ENCODE measurements at regions not wholly inside any gene's neighbourhood (a gene's known extent, or its start where the extent isn't known, plus 50 kb on each side); places are given as distances from the start of the nearest gene placed in this dataset.

- H3K79me2 ChIP-seq (ENCODE audit: insufficient read depth, low read length) = peaks cover 9% of the 10 kb centered on the region; the same call in 1 of the 2 replicates
- no peak for TF ChIP-seq CTCF (IDR thresholded peaks at IDR 0.05; ENCODE audit: insufficient read depth, low read length, poor library complexity, severe bottlenecking)
- no peak for TF ChIP-seq EZH2phosphoT487 (conservative IDR thresholded peaks at IDR 0.05; ENCODE audit: low read length)
- H3K9me2 ChIP-seq (replicated peaks; ENCODE audit: insufficient read depth, low read length) = no peaks in the 10 kb centered on the region
- H3K27me3 ChIP-seq (ENCODE audit: low read length) = no peaks in the 10 kb centered on the region
- H3K9ac ChIP-seq (ENCODE audit: low read length) = no peak overlapping the region
- H3K27ac ChIP-seq (ENCODE audit: low read depth, low read length) = no peak overlapping the region
- H4K20me1 ChIP-seq (ENCODE audit: low read depth, low read length) = peaks cover 4% of the 10 kb centered on the region
- no peak overlapping the region for H2AFZ ChIP-seq (ENCODE audit: low read depth, low read length, severe bottlenecking)
- no peaks in the 10 kb centered on the region for H3K9me3 ChIP-seq (ENCODE audit: insufficient read depth, low read length)
- no peak overlapping the region for H3K4me2 ChIP-seq (ENCODE audit: low read depth, low read length, poor library complexity, severe bottlenecking)
- no peak overlapping the region for H3K4me3 ChIP-seq (ENCODE audit: insufficient read depth, low read length, poor library complexity, severe bottlenecking)
- no peaks in the 10 kb centered on the region for H3F3A ChIP-seq (ENCODE audit: insufficient read depth)
- H3K36me3 ChIP-seq (ENCODE audit: low read length) = no peaks in the 10 kb centered on the region
These were observed 481.6 kb downstream of the PCNX1 start for GRCh38 chr14:71388862-71389261.

GRCh38 chr14:71394386-71394785, 487.1 kb downstream of the PCNX1 start:
- Histone ChIP-seq H3K4me2 (ENCODE audit: low read depth, low read length, poor library complexity, severe bottlenecking) (no peak overlapping the region), H3K9me2 (replicated peaks; ENCODE audit: insufficient read depth, low read length) (no peaks in the 10 kb centered on the region), H3K27me3 (ENCODE audit: low read length) (no peaks in the 10 kb centered on the region), H4K20me1 (ENCODE audit: low read depth, low read length) (peaks cover 14% of the 10 kb centered on the region), H3K4me3 (ENCODE audit: insufficient read depth, low read length, poor library complexity, severe bottlenecking) (no peak overlapping the region), H3K9me3 (ENCODE audit: insufficient read depth, low read length) (no peaks in the 10 kb centered on the region), H3K79me2 (ENCODE audit: insufficient read depth, low read length) (peaks cover 6% of the 10 kb centered on the region; the same call in 1 of the 2 replicates), H3K9ac (ENCODE audit: low read length) (no peak overlapping the region), H2AFZ (ENCODE audit: low read depth, low read length, severe bottlenecking) (no peak overlapping the region), H3F3A (ENCODE audit: insufficient read depth) (no peaks in the 10 kb centered on the region), H3K36me3 (ENCODE audit: low read length) (no peaks in the 10 kb centered on the region), H3K27ac (ENCODE audit: low read depth, low read length) (no peak overlapping the region)
- TF ChIP-seq CTCF (IDR thresholded peaks at IDR 0.05; ENCODE audit: insufficient read depth, low read length, poor library complexity, severe bottlenecking) (no peak), EZH2phosphoT487 (conservative IDR thresholded peaks at IDR 0.05; ENCODE audit: low read length) (no peak)

GRCh38 chr14:71395151-71395604, 487.9 kb downstream of the PCNX1 start:
- H3K9me3 ChIP-seq (ENCODE audit: insufficient read depth, low read length) = no peaks in the 10 kb centered on the region
- no peak overlapping the region for H3K9ac ChIP-seq (ENCODE audit: low read length)
- no peak overlapping the region for H3K4me3 ChIP-seq (ENCODE audit: insufficient read depth, low read length, poor library complexity, severe bottlenecking)
- TF ChIP-seq EZH2phosphoT487 (conservative IDR thresholded peaks at IDR 0.05; ENCODE audit: low read length) (no peak), CTCF (IDR thresholded peaks at IDR 0.05; ENCODE audit: insufficient read depth, low read length, poor library complexity, severe bottlenecking) (no peak)
- H3F3A ChIP-seq (ENCODE audit: insufficient read depth) = no peaks in the 10 kb centered on the region
- no peak overlapping the region for H3K4me2 ChIP-seq (ENCODE audit: low read depth, low read length, poor library complexity, severe bottlenecking)
- H3K9me2 ChIP-seq (replicated peaks; ENCODE audit: insufficient read depth, low read length) = no peaks in the 10 kb centered on the region
- H3K27me3 ChIP-seq (ENCODE audit: low read length) = no peaks in the 10 kb centered on the region
- H3K27ac ChIP-seq (ENCODE audit: low read depth, low read length) = no peak overlapping the region
- H3K79me2 ChIP-seq (ENCODE audit: insufficient read depth, low read length) = peaks cover 8% of the 10 kb centered on the region; the same call in 1 of the 2 replicates
- H2AFZ ChIP-seq (ENCODE audit: low read depth, low read length, severe bottlenecking) = no peak overlapping the region
- H3K36me3 ChIP-seq (ENCODE audit: low read length) = no peaks in the 10 kb centered on the region
- peaks cover 10% of the 10 kb centered on the region for H4K20me1 ChIP-seq (ENCODE audit: low read depth, low read length)

Data from SU-DHL-6 (cell line).